Inflammatory macrophage treated with lipopolysaccharide for 4 hours (primary cell): ENCODE measurements at regions not wholly inside any gene's neighbourhood (a gene's known extent, or its start where the extent isn't known, plus 50 kb on each side); places are given as distances from the start of the nearest gene placed in this dataset.
"Not testable (repeated sequence)": the region's sequence is repeated elsewhere in the genome, so short reads cannot be mapped to it uniquely, and the experiment has no call there.

Experiments used
- DNase-seq: peaks from one replicate; pipeline ENCODE4 v3.0.0-alpha.2; 2020

DNA sequence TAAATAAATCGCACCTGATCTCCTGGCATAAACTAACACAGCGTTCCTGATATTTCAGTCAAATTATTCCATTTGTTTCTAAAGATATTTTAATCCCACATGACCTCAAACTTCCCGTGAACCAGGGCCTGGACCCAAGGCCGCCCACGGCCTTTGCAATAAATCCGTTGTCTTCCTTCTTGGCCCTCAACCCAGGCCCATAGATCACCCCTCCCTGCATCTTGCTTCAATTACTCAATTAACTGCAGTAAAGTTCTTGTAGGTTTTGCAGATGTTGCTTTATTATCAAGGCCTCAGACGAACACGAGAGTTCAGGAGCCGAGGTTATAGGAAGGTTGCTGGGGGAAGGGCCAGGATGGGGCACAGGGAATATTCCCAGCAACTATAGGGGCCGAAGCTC, 249.4 kb downstream of the RAB11FIP2 start:
- DNase-seq: no peak

DNA sequence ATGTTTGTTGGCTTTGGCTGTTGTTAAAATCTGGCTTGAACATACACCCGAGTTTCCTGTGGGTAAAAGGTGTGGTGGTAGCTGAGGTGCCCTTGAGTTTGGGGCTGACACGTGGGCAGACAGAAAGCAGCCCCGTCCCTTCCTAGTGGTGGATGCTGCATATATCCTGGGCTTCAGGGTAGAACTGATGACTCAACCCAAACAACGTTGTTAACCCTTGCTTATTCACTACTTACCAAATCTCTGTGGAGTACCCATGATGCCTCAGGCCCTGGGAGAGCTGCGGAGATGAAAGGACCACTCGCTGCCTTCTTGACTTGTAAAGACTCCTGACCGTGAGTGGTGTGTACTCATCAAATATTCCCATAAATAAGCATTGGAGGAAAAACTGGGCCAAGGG, 245.1 kb downstream of the RAB11FIP2 start:
- DNase-seq: no peak

- DNase-seq: no peak
These were observed 242.2 kb downstream of the RAB11FIP2 start for GRCh38 chr10:117804470-117805011.

- no peak for DNase-seq
These were observed 241.6 kb downstream of the RAB11FIP2 start for GRCh38 chr10:117805139-117805538.

DNA sequence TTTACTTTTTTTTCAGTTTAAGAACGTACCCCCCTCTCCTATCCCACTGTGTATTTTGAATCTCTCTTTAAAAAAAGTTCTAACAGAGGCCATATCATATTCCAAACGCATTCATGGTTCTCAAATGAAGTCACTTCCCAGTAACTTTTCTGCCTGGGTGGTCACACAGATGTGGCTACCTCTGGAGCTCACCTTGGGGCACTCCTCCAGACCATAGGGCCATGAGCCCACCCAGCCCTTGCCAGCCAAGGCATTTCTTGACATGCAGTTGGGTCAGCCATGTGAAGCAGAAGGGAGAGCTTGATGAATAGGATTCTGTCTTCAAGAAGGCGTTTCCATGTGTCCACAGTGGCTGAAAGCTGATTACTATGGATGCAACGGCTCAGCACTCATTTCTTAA, 239.3 kb downstream of the RAB11FIP2 start:
- DNase-seq: no peak

DNA sequence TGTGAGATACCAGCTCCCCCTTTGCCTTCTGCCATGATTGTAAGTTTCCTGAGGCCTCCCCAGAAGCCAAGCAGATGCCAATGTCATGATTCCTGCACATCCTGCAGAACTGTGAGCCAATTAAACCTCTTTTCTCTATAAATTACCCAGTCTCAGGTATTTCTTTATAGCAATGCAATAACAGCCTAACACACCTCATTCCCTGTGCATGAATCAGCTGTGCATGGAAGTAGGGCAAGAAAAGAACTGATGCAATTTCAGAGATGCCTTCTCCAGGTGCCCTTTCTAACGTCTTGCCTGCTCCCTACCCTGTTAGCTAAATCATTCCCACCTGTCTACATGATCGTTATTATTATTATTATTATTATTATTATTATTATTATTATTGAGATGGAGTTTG, 230.9 kb downstream of the RAB11FIP2 start:
- not testable (repeated sequence) for DNase-seq

GRCh38 chr10:117817116-117817515, 229.6 kb downstream of the RAB11FIP2 start:
- DNase-seq: no peak

- no peak for DNase-seq
These were observed 228.0 kb downstream of the RAB11FIP2 start for GRCh38 chr10:117818721-117819120.

- DNase-seq: no peak
These were observed 227.4 kb downstream of the RAB11FIP2 start for GRCh38 chr10:117819304-117819703.

- DNase-seq: no peak
These were observed 222.8 kb downstream of the RAB11FIP2 start for GRCh38 chr10:117823980-117824379.

- no peak for DNase-seq
These were observed 216.5 kb downstream of the RAB11FIP2 start for GRCh38 chr10:117830205-117830604.

DNA sequence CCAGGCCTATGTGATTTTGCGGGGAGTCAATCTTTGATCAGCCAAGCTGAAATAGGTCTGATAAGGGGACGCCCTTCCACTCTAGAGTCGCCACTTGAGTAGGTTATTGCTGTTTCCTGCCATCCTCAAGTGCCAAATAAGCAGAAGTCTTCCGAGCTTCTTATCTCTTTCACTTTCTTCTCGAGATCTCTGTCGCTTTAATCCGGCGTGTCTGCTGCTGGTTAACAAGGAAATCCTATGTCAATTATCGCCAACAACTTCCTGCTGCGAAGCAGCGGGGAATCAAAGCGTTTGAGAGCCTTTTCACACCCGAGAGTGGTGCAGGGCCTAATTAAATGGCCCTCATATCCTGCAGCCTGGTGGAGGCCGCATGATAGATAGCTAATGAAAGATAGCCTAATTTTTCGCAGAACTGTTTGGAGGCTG, 215.9 kb downstream of the RAB11FIP2 start:
- peak; percentile 2 for DNase-seq

GRCh38 chr10:117838500-117839498, 207.9 kb downstream of the RAB11FIP2 start:
- not testable (repeated sequence) for DNase-seq

DNA sequence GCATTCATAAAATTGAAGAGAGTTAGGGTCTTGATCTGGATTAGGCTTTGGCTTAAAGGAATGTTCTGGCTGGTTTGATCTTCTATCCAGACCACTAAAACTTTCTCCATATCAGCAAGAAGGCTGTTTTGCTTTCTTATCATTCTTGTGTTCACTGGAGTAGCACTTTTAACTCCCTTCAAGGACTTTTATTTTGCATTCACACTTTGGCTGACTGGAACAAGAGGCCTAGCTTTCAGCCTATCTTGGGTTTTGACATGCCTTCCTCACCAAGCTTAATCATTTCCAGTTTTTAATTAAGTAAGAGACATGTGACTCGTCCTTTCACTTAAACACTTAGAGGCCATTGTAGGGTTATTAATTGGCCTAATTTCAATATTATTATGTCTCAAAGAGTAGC, 190.3 kb downstream of the RAB11FIP2 start:
- DNase-seq: not testable (repeated sequence)

GRCh38 chr10:117860135-117860534, 186.6 kb downstream of the RAB11FIP2 start:
- no peak for DNase-seq

- DNase-seq: peak; percentile 12
These were observed 185.9 kb downstream of the RAB11FIP2 start for GRCh38 chr10:117860823-117861222.

DNA sequence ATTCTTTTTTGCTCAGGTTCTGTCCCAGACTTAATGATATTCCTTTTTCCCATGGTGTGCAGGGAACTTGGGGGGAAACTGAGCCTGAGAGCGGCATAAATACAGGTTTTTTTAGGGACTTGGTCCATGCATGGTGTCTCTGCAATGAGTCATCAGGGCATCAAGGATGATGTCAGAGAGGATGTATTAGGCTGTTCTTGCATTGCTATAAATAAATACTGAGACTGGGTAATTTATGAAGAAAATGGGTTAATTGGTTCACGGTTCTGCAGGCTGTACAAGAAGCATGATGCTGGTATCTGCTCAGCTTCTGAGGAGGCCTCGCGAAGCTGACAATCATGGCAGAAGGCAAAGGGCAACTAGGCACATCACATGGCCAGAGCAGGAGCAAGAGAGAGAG, 185.4 kb downstream of the RAB11FIP2 start:
- DNase-seq: no peak

DNA sequence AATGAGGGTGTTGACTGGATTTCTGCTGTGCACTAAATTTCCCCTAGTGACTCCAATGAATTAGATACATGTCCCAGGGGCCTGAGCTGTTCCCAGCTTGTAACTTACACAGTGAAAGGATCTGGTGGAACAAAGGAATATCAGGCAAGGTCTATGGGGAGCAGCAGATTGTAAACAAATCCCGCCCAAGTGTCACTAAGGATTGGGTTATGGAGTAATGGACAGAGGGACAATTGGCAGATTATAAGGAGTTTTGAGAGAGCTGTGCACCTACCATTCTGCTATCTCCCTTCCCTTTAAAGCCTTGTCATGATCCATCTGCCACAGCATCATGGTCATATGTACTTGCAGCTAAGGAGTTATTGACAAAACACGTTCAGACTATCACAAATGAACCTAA, 183.0 kb downstream of the RAB11FIP2 start:
- DNase-seq: no peak

GRCh38 chr10:117865945-117866344, 180.8 kb downstream of the RAB11FIP2 start:
- DNase-seq: no peak

- no peak for DNase-seq
These were observed 178.6 kb downstream of the RAB11FIP2 start for GRCh38 chr10:117868151-117868550.

DNA sequence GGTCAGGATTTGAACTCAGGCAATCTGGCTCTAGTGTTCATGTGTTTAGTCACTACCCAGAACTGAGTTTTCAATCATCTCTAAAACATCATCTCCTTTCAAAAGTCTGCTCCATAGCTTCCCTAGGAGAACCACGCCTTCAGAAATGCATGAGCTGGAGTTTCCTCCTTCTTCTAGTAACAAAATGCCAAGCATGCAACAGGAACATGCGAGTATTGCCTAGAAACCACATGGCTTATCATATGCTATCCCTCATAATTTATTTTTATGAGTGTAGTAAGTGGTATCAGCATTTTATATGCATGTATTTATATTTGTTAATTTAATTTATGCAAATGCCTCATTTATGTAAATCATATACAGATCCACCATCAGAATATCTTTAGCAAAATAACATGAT, 170.9 kb downstream of the RAB11FIP2 start:
- DNase-seq: no peak

DNA sequence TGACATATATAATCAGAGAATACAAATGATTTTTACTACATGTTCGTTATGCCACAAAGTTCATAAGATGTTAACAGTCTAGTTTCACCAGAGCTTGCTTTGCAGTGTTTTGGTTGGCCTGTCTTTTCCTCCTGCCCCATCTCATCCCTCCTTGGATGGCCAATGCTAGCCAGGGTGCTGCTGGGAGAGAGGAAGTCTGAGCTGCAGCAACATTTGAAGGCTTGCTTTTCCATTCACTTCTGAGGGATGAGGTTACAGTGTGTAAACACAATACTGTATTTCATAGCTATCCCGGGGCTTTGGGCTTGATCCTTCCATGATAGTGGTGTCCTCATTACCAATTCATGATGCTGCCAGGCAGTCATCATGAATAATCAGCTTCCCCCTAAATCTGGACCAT, 170.5 kb downstream of the RAB11FIP2 start:
- no peak for DNase-seq

- no peak for DNase-seq
These were observed 168.1 kb downstream of the RAB11FIP2 start for GRCh38 chr10:117878626-117879025.

DNA sequence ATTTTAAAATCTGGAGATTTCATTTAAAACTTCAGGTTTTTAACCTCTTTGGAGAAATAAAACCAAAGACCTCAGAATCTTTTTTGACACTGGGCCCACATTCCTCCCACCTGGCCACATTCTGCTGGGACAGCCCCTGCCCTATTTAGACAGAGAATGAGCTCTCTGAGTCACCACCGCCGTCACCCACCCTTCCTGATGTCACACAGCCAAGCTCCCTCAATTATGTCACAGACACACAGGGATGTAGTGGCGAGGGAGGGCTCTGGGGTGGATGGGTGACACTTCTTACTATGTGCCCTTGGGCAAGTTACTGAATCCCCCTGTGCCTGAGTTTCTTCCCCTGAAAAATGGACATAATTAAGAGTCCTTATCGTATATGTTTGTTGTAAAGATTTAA, 162.6 kb downstream of the RAB11FIP2 start:
- DNase-seq: no peak
